IPS DF 6.9 (cell line): ENCODE measurements at regions not wholly inside any gene's neighbourhood (a gene's known extent, or its start where the extent isn't known, plus 50 kb on each side); places are given as distances from the start of the nearest gene placed in this dataset.
"Not testable (repeated sequence)": the region's sequence is repeated elsewhere in the genome, so short reads cannot be mapped to it uniquely, and the experiment has no call there.

ENCODE experiments used
- DNase-seq: peaks from one replicate; pipeline ENCODE4 v3.0.0-alpha.2; 2013; ENCODE audit warnings: low read depth, low spot score
- H3K27ac ChIP-seq: one replicate; pipeline ENCODE4 v1.5.1; 2013; ENCODE audit warnings: low read length, control low read depth
- H3K27me3 ChIP-seq: 2 replicates; pipeline ENCODE4 v1.6.1; 2013; ENCODE audit warnings: mild to moderate bottlenecking, low read length; ENCODE audit not compliant: control insufficient read depth, insufficient read depth
- H3K36me3 ChIP-seq: 2 replicates; pipeline ENCODE4 v1.6.1; 2013; ENCODE audit warnings: low read length; ENCODE audit not compliant: control insufficient read depth, insufficient read depth
- H3K4me1 ChIP-seq: 2 replicates; pipeline ENCODE4 v1.6.1; 2013; ENCODE audit warnings: low read length; ENCODE audit not compliant: control insufficient read depth, insufficient read depth
- H3K4me3 ChIP-seq: 2 replicates; pipeline ENCODE4 v1.5.1; 2013; ENCODE audit warnings: mild to moderate bottlenecking, low read length
- H3K9me3 ChIP-seq: 2 replicates; pipeline ENCODE4 v1.6.1; 2013; ENCODE audit warnings: low read length, inconsistent platforms; ENCODE audit not compliant: control insufficient read depth, insufficient read depth
- WGBS: extraction: QIAGEN DNeasy Blood & Tissue Kit; methylation state at CpG from one replicate; pipeline ENCODE4 v1.1.7; 2013; ENCODE audit warnings: mixed read lengths, missing lambda C conversion rate; ENCODE audit not compliant: insufficient read length, insufficient coverage; 5-methylcytosine and 5-hydroxymethylcytosine counted together

- Histone ChIP-seq H3K4me1 (no peaks in the 10 kb centered on the region), H3K9me3 (no peaks in the 10 kb centered on the region), H3K36me3 (no peaks in the 10 kb centered on the region), H3K27me3 (no peaks in the 10 kb centered on the region), H3K27ac (no peak overlapping the region), H3K4me3 (no peak overlapping the region)
- WGBS = no CpG with 5 or more reads among the region's 4 CpGs
- no peak for DNase-seq
These were observed 117.4 kb upstream of the NUDT10 start for GRCh38 chrX:51215266-51215665.

- no peaks in the 10 kb centered on the region for H3K4me1 ChIP-seq
- H3K27me3 ChIP-seq = no peaks in the 10 kb centered on the region
- no peak overlapping the region for H3K4me3 ChIP-seq
- no peak overlapping the region for H3K27ac ChIP-seq
- WGBS = no CpG with 5 or more reads among the region's 2 CpGs
- H3K36me3 ChIP-seq = no peaks in the 10 kb centered on the region
- no peak for DNase-seq
- no peaks in the 10 kb centered on the region for H3K9me3 ChIP-seq
These were observed 116.8 kb upstream of the NUDT10 start for GRCh38 chrX:51215856-51216255.

GRCh38 chrX:51242212-51242611, 90.4 kb upstream of the NUDT10 start:
- DNase-seq = no peak
- Histone ChIP-seq H3K27me3 (no peaks in the 10 kb centered on the region), H3K4me1 (no peaks in the 10 kb centered on the region), H3K4me3 (no peak overlapping the region), H3K9me3 (no peaks in the 10 kb centered on the region), H3K36me3 (no peaks in the 10 kb centered on the region), H3K27ac (no peak overlapping the region)
- WGBS = no CpG with 5 or more reads among the region's 4 CpGs

- DNase-seq = no peak
- Histone ChIP-seq H3K36me3 (no peaks in the 10 kb centered on the region), H3K9me3 (no peaks in the 10 kb centered on the region), H3K27ac (no peak overlapping the region), H3K4me3 (no peak overlapping the region), H3K27me3 (no peaks in the 10 kb centered on the region), H3K4me1 (no peaks in the 10 kb centered on the region)
These were observed 75.1 kb upstream of the NUDT10 start for GRCh38 chrX:51257490-51257889.

GRCh38 chrX:51262271-51262670, 70.4 kb upstream of the NUDT10 start:
- H3K9me3 ChIP-seq, H3K4me3 ChIP-seq, H3K27me3 ChIP-seq, DNase-seq, H3K36me3 ChIP-seq, H3K27ac ChIP-seq, H3K4me1 ChIP-seq: not testable (repeated sequence)
- no CpG with 5 or more reads among the region's 13 CpGs for WGBS

- no peak for DNase-seq
- no peaks in the 10 kb centered on the region for H3K4me1 ChIP-seq
- H3K4me3 ChIP-seq = no peak overlapping the region
- 100% methylated on average over 1 of the region's 2 CpGs for WGBS
- H3K9me3 ChIP-seq = no peaks in the 10 kb centered on the region
- H3K27me3 ChIP-seq = no peaks in the 10 kb centered on the region
- H3K36me3 ChIP-seq = no peaks in the 10 kb centered on the region
- no peak overlapping the region for H3K27ac ChIP-seq
These were observed 60.0 kb upstream of the NUDT10 start for GRCh38 chrX:51272638-51273037.

GRCh38 chrX:51281758-51282318, 50.8 kb upstream of the NUDT10 start:
- H3K4me3 ChIP-seq = no peak overlapping the region
- no peaks in the 10 kb centered on the region for H3K9me3 ChIP-seq
- no peak for DNase-seq
- no peak overlapping the region for H3K27ac ChIP-seq
- no peaks in the 10 kb centered on the region for H3K36me3 ChIP-seq
- WGBS = no CpG with 5 or more reads among the region's 6 CpGs
- H3K27me3 ChIP-seq = no peaks in the 10 kb centered on the region
- H3K4me1 ChIP-seq = no peaks in the 10 kb centered on the region
